ENCODE measurements at regions not wholly inside any gene's neighbourhood (a gene's known extent, or its start where the extent isn't known, plus 50 kb on each side); places are given as distances from the start of the nearest gene placed in this dataset.

DNA sequence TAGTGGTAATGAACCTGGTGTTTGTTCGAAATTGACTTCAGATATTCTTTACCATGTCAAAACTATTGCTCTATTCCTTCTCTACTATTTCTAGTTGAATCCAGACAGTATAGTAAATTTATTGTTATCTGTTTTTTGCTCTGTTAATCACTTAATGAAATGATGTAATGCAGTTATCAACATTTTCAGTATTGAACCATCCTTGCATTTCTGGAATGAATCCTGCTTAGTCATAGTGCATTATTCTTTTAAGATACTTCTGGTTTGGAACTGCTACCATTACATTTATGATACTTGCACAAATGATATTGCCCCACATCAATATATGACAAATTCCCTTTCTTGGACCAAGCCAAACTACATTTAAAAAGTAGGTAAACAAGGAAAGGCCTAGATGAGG, 554.0 kb upstream of the KLF4 start:
- DNase-seq (ENCODE audit: low read depth) = no peak
- H3K4me3 ChIP-seq (ENCODE audit: low read depth, low read length) = no peak overlapping the region
- TF ChIP-seq, protein P1, sequence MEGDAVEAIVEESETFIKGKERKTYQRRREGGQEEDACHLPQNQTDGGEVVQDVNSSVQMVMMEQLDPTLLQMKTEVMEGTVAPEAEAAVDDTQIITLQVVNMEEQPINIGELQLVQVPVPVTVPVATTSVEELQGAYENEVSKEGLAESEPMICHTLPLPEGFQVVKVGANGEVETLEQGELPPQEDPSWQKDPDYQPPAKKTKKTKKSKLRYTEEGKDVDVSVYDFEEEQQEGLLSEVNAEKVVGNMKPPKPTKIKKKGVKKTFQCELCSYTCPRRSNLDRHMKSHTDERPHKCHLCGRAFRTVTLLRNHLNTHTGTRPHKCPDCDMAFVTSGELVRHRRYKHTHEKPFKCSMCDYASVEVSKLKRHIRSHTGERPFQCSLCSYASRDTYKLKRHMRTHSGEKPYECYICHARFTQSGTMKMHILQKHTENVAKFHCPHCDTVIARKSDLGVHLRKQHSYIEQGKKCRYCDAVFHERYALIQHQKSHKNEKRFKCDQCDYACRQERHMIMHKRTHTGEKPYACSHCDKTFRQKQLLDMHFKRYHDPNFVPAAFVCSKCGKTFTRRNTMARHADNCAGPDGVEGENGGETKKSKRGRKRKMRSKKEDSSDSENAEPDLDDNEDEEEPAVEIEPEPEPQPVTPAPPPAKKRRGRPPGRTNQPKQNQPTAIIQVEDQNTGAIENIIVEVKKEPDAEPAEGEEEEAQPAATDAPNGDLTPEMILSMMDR (IDR thresholded peaks at IDR 0.05; ENCODE audit: insufficient read depth, low read depth, low read length, missing control alignments) = no peak

DNA sequence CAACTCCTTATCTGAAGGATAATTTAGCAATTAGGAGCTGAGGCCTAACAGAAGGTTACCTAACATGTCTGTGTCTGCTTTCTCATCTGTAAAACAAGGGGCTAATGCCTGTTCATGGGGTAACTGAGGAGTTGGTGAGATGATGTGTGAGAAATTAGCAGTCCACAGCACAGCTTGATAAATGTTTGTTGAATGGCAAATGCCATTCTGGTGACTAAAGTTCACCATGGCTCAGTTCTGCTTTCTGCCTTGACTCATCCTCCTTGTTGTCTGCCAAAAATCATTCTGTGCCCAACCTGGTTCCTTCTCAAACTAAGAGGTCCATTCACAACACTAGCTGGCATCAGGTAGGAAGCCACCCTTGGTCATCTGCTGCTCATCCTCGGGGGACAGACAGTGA, 552.0 kb upstream of the KLF4 start:
- DNase-seq (ENCODE audit: low read depth) = no peak
- no peak overlapping the region for H3K4me3 ChIP-seq (ENCODE audit: low read depth, low read length)
- TF ChIP-seq, protein P1 (IDR thresholded peaks at IDR 0.05; ENCODE audit: insufficient read depth, low read depth, low read length, missing control alignments) = no peak

DNA sequence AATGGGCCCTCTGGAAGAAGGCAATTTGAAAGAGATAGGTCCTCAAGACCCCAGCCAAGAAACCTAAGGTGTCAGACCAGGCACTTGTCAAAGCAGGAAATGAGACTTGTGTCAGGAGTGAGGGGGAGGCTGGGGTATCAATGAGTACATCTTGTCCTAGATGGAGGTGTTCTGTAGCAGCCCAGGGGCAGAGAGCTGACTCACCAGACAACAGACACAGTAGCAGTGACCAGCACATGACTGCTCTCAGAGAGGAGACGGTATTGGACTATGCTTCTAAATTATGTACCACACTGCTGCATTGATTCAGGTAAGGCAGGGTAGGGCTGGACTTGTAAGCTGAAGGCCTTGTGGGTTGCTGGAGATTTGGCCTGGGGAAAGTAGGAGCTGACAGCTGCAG, 551.2 kb upstream of the KLF4 start:
- no peak overlapping the region for H3K4me3 ChIP-seq (ENCODE audit: low read depth, low read length)
- TF ChIP-seq, protein P1 (IDR thresholded peaks at IDR 0.05; ENCODE audit: insufficient read depth, low read depth, low read length, missing control alignments) = no peak
- no peak for DNase-seq (ENCODE audit: low read depth)

DNA sequence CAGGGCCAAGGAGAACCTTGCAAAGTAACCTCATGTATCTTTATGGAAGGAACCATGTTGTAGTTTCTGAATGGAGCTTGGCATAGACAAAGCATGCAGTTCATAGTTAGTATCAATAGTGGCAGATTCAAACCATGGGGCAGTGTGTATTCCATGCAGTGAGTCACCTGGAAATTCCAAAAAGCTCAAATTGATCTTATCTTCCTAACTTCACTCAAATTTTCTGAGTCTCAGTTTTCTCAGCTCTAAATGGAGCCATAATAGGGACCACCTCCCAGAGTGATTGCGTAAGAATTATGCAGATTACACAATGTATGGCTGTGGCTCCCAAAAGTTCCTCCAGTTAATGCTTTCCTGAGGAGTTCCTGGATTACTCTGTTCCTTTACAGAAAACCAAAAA, 549.9 kb upstream of the KLF4 start:
- TF ChIP-seq, protein P1 (IDR thresholded peaks at IDR 0.05; ENCODE audit: insufficient read depth, low read depth, low read length, missing control alignments) = no peak
- DNase-seq (ENCODE audit: low read depth) = no peak
- no peak overlapping the region for H3K4me3 ChIP-seq (ENCODE audit: low read depth, low read length)

DNA sequence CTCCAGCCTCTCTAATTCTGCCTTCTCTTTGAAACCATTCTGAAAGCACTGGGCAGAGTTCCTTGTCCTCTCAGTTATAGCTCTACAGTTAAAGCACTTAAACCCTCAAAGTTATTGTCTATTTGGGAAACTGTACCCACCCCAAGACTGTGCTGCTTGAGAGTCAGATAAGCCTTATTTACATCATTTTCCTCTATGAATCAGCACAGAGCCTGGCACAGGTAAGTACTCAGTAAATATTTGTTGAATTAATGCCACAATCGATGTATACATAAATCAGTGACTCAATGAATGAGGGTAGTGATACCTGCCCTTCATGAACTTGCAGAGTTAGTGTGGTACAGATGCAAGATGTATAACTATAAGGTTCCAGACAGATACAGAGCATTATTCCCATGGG, 549.4 kb upstream of the KLF4 start:
- no peak for DNase-seq (ENCODE audit: low read depth)
- TF ChIP-seq, protein P1 (IDR thresholded peaks at IDR 0.05; ENCODE audit: insufficient read depth, low read depth, low read length, missing control alignments) = no peak
- no peak overlapping the region for H3K4me3 ChIP-seq (ENCODE audit: low read depth, low read length)

DNA sequence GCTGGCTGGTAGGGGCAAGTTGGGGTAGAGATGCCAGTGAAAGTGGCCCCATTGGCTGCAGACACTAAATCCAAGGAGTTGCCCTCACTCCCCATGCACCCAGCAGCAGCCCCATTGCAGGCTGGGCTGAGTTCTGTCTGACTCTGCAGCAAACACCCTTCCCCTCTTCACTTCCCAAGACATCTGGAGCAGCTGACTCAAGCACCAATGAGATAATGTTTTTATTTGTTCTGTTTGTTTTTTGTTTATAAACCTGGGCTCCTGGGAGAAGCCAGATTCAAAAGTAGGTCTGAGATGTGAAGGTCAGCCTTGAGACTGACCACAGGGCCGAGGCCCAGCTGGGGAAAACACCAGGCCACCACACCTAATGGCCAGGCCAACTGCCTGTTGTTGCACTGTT, 545.9 kb upstream of the KLF4 start:
- TF ChIP-seq, protein P1 (IDR thresholded peaks at IDR 0.05; ENCODE audit: insufficient read depth, low read depth, low read length, missing control alignments) = no peak
- DNase-seq (ENCODE audit: low read depth) = no peak
- H3K4me3 ChIP-seq (ENCODE audit: low read depth, low read length) = no peak overlapping the region
